ENCODE measurements at regions not wholly inside any gene's neighbourhood (a gene's known extent, or its start where the extent isn't known, plus 50 kb on each side); places are given as distances from the start of the nearest gene placed in this dataset.

- H3K4me3 ChIP-seq (ENCODE audit: low read length), result no peak overlapping the region
- H3K27me3 ChIP-seq (replicated peaks; ENCODE audit: control insufficient read depth, insufficient read depth, low read length), result peaks cover 44% of the 10 kb centered on the region
- H3K9me3 ChIP-seq (ENCODE audit: control insufficient read depth, low read length), result peaks cover 41% of the 10 kb centered on the region
- no peaks in the 10 kb centered on the region for H3K4me1 ChIP-seq (ENCODE audit: control insufficient read depth, insufficient read depth, low read length)
- DNase-seq (ENCODE audit: low read depth), result no peak
- H3K36me3 ChIP-seq (ENCODE audit: control insufficient read depth, insufficient read depth, low read length, severe bottlenecking), result no peaks in the 10 kb centered on the region
- no peak overlapping the region for H3K9ac ChIP-seq (ENCODE audit: low read length)
Measured at GRCh38 chr1:11354893-11355553, 82.0 kb downstream of the UBIAD1 start.

- Histone ChIP-seq H3K4me1 (ENCODE audit: control insufficient read depth, insufficient read depth, low read length) (no peaks in the 10 kb centered on the region), H3K4me3 (ENCODE audit: low read length) (no peak overlapping the region), H3K9me3 (ENCODE audit: control insufficient read depth, low read length) (peaks cover 33% of the 10 kb centered on the region), H3K9ac (ENCODE audit: low read length) (no peak overlapping the region), H3K27me3 (replicated peaks; ENCODE audit: control insufficient read depth, insufficient read depth, low read length) (peaks cover 45% of the 10 kb centered on the region), H3K36me3 (ENCODE audit: control insufficient read depth, insufficient read depth, low read length, severe bottlenecking) (no peaks in the 10 kb centered on the region)
- DNase-seq (ENCODE audit: low read depth), result no peak
Measured at GRCh38 chr1:11355559-11356475, 82.8 kb downstream of the UBIAD1 start.

- H3K36me3 ChIP-seq (ENCODE audit: control insufficient read depth, insufficient read depth, low read length, severe bottlenecking), result no peaks in the 10 kb centered on the region
- H3K9me3 ChIP-seq (ENCODE audit: control insufficient read depth, low read length), result peaks cover 19% of the 10 kb centered on the region
- H3K27me3 ChIP-seq (replicated peaks; ENCODE audit: control insufficient read depth, insufficient read depth, low read length), result peaks cover 44% of the 10 kb centered on the region
- no peaks in the 10 kb centered on the region for H3K4me1 ChIP-seq (ENCODE audit: control insufficient read depth, insufficient read depth, low read length)
- no peak for DNase-seq (ENCODE audit: low read depth)
- no peak overlapping the region for H3K4me3 ChIP-seq (ENCODE audit: low read length)
- H3K9ac ChIP-seq (ENCODE audit: low read length), result no peak overlapping the region
Measured at GRCh38 chr1:11357276-11357675, 84.3 kb downstream of the UBIAD1 start.

- no peak overlapping the region for H3K4me3 ChIP-seq (ENCODE audit: low read length)
- H3K4me1 ChIP-seq (ENCODE audit: control insufficient read depth, insufficient read depth, low read length), result no peaks in the 10 kb centered on the region
- no peaks in the 10 kb centered on the region for H3K36me3 ChIP-seq (ENCODE audit: control insufficient read depth, insufficient read depth, low read length, severe bottlenecking)
- DNase-seq (ENCODE audit: low read depth), result no peak
- peaks cover 43% of the 10 kb centered on the region for H3K27me3 ChIP-seq (replicated peaks; ENCODE audit: control insufficient read depth, insufficient read depth, low read length)
- peaks cover 11% of the 10 kb centered on the region for H3K9me3 ChIP-seq (ENCODE audit: control insufficient read depth, low read length)
- no peak overlapping the region for H3K9ac ChIP-seq (ENCODE audit: low read length)
Measured at GRCh38 chr1:11358984-11359383, 86.0 kb downstream of the UBIAD1 start.

GRCh38 chr1:11362547-11363021 is 89.6 kb downstream of the UBIAD1 start:
- Histone ChIP-seq H3K9me3 (ENCODE audit: control insufficient read depth, low read length) (no peaks in the 10 kb centered on the region), H3K4me3 (ENCODE audit: low read length) (no peak overlapping the region), H3K9ac (ENCODE audit: low read length) (no peak overlapping the region), H3K4me1 (ENCODE audit: control insufficient read depth, insufficient read depth, low read length) (no peaks in the 10 kb centered on the region), H3K36me3 (ENCODE audit: control insufficient read depth, insufficient read depth, low read length, severe bottlenecking) (no peaks in the 10 kb centered on the region), H3K27me3 (replicated peaks; ENCODE audit: control insufficient read depth, insufficient read depth, low read length) (peaks cover 32% of the 10 kb centered on the region)
- DNase-seq (ENCODE audit: low read depth), result no peak

- no peak overlapping the region for H3K9ac ChIP-seq (ENCODE audit: low read length)
- H3K4me1 ChIP-seq (ENCODE audit: control insufficient read depth, insufficient read depth, low read length), result no peaks in the 10 kb centered on the region
- H3K27me3 ChIP-seq (replicated peaks; ENCODE audit: control insufficient read depth, insufficient read depth, low read length), result peaks cover 18% of the 10 kb centered on the region
- H3K36me3 ChIP-seq (ENCODE audit: control insufficient read depth, insufficient read depth, low read length, severe bottlenecking), result no peaks in the 10 kb centered on the region
- H3K9me3 ChIP-seq (ENCODE audit: control insufficient read depth, low read length), result no peaks in the 10 kb centered on the region
- H3K4me3 ChIP-seq (ENCODE audit: low read length), result no peak overlapping the region
- DNase-seq (ENCODE audit: low read depth), result no peak
Measured at GRCh38 chr1:11364170-11364569, 91.2 kb downstream of the UBIAD1 start.

GRCh38 chr1:11365744-11366387 is 92.9 kb downstream of the UBIAD1 start:
- Histone ChIP-seq H3K4me3 (ENCODE audit: low read length) (no peak overlapping the region), H3K36me3 (ENCODE audit: control insufficient read depth, insufficient read depth, low read length, severe bottlenecking) (no peaks in the 10 kb centered on the region), H3K4me1 (ENCODE audit: control insufficient read depth, insufficient read depth, low read length) (no peaks in the 10 kb centered on the region), H3K27me3 (replicated peaks; ENCODE audit: control insufficient read depth, insufficient read depth, low read length) (peaks cover 22% of the 10 kb centered on the region), H3K9me3 (ENCODE audit: control insufficient read depth, low read length) (no peaks in the 10 kb centered on the region), H3K9ac (ENCODE audit: low read length) (no peak overlapping the region)
- no peak for DNase-seq (ENCODE audit: low read depth)

GRCh38 chr1:11373029-11373894 is 100.3 kb downstream of the UBIAD1 start:
- DNase-seq (ENCODE audit: low read depth), result no peak
- no peaks in the 10 kb centered on the region for H3K4me1 ChIP-seq (ENCODE audit: control insufficient read depth, insufficient read depth, low read length)
- H3K36me3 ChIP-seq (ENCODE audit: control insufficient read depth, insufficient read depth, low read length, severe bottlenecking), result no peaks in the 10 kb centered on the region
- no peak overlapping the region for H3K9ac ChIP-seq (ENCODE audit: low read length)
- H3K9me3 ChIP-seq (ENCODE audit: control insufficient read depth, low read length), result no peaks in the 10 kb centered on the region
- H3K4me3 ChIP-seq (ENCODE audit: low read length), result no peak overlapping the region
- H3K27me3 ChIP-seq (replicated peaks; ENCODE audit: control insufficient read depth, insufficient read depth, low read length), result peaks cover 56% of the 10 kb centered on the region

GRCh38 chr1:11373895-11374747 is 101.1 kb downstream of the UBIAD1 start:
- Histone ChIP-seq H3K4me3 (ENCODE audit: low read length) (no peak overlapping the region), H3K27me3 (replicated peaks; ENCODE audit: control insufficient read depth, insufficient read depth, low read length) (peaks cover 57% of the 10 kb centered on the region), H3K4me1 (ENCODE audit: control insufficient read depth, insufficient read depth, low read length) (no peaks in the 10 kb centered on the region), H3K9ac (ENCODE audit: low read length) (no peak overlapping the region), H3K9me3 (ENCODE audit: control insufficient read depth, low read length) (no peaks in the 10 kb centered on the region), H3K36me3 (ENCODE audit: control insufficient read depth, insufficient read depth, low read length, severe bottlenecking) (no peaks in the 10 kb centered on the region)
- DNase-seq (ENCODE audit: low read depth), result no peak

GRCh38 chr1:11374748-11375110 is 101.7 kb downstream of the UBIAD1 start:
- no peaks in the 10 kb centered on the region for H3K9me3 ChIP-seq (ENCODE audit: control insufficient read depth, low read length)
- peaks cover 54% of the 10 kb centered on the region for H3K27me3 ChIP-seq (replicated peaks; ENCODE audit: control insufficient read depth, insufficient read depth, low read length)
- no peak for DNase-seq (ENCODE audit: low read depth)
- H3K4me3 ChIP-seq (ENCODE audit: low read length), result no peak overlapping the region
- H3K9ac ChIP-seq (ENCODE audit: low read length), result no peak overlapping the region
- H3K4me1 ChIP-seq (ENCODE audit: control insufficient read depth, insufficient read depth, low read length), result no peaks in the 10 kb centered on the region
- no peaks in the 10 kb centered on the region for H3K36me3 ChIP-seq (ENCODE audit: control insufficient read depth, insufficient read depth, low read length, severe bottlenecking)

Data from adipocyte (in vitro differentiated cells).